PC-3 (cell line): ENCODE measurements at regions not wholly inside any gene's neighbourhood (a gene's known extent, or its start where the extent isn't known, plus 50 kb on each side); places are given as distances from the start of the nearest gene placed in this dataset.

ENCODE experiments used
- EZH2 ChIP-seq: fragments of 300-600 bp; sonication (generic); IDR thresholded peaks from one replicate; pipeline ENCODE4 v1.6.1; 2017; ENCODE audit warnings: antibody characterized with exemption, mild to moderate bottlenecking, low read length; ENCODE audit not compliant: unreplicated experiment
- EZH2phosphoT487 ChIP-seq: fragments of 300-600 bp; sonication (generic); IDR thresholded peaks from 2 replicates; pipeline ENCODE4 v1.6.1; 2018; ENCODE audit warnings: mild to moderate bottlenecking, antibody characterized with exemption, low read length, borderline replicate concordance
- TF ChIP-seq, protein P1 (sequence below): fragments of 300-600 bp; sonication (generic); conservative IDR thresholded peaks from 2 replicates; pipeline ENCODE4 v1.5.1; 2017; ENCODE audit warnings: antibody characterized with exemption, low read depth, mild to moderate bottlenecking, low read length

DNA sequence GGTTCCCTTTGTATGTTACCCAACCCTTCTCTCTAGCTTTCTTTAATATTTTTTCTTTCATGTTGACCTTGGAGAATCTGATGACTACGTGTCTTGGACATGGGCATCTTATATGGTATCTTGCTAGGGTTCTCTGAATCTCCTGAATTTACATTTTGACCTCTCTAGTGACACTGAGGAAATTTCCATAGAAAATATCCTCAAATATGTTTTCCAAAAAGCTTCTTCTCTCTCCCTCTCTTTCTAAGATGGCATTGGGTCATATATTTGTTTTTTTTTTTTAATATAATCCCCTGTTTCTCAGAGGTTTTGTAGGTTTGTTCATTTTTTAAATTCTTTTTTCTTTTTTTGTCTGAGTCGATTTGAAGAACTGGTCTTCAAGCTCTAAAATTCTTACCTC, 184.0 kb upstream of the TMC3 start:
- TF ChIP-seq EZH2 (no peak), EZH2phosphoT487 (no peak)
- TF ChIP-seq, protein P1, sequence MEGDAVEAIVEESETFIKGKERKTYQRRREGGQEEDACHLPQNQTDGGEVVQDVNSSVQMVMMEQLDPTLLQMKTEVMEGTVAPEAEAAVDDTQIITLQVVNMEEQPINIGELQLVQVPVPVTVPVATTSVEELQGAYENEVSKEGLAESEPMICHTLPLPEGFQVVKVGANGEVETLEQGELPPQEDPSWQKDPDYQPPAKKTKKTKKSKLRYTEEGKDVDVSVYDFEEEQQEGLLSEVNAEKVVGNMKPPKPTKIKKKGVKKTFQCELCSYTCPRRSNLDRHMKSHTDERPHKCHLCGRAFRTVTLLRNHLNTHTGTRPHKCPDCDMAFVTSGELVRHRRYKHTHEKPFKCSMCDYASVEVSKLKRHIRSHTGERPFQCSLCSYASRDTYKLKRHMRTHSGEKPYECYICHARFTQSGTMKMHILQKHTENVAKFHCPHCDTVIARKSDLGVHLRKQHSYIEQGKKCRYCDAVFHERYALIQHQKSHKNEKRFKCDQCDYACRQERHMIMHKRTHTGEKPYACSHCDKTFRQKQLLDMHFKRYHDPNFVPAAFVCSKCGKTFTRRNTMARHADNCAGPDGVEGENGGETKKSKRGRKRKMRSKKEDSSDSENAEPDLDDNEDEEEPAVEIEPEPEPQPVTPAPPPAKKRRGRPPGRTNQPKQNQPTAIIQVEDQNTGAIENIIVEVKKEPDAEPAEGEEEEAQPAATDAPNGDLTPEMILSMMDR: no peak
